MM.1S (cell line): ENCODE measurements at regions not wholly inside any gene's neighbourhood (a gene's known extent, or its start where the extent isn't known, plus 50 kb on each side); places are given as distances from the start of the nearest gene placed in this dataset.
"Not testable (repeated sequence)": the region's sequence is repeated elsewhere in the genome, so short reads cannot be mapped to it uniquely, and the experiment has no call there.

Source experiments
- EZH2 ChIP-seq: fragments of 300-600 bp; sonication (generic); optimal IDR thresholded peaks from 2 replicates; pipeline ENCODE3; 2017; ENCODE audit warnings: low read depth, mild to moderate bottlenecking, antibody characterized with exemption, low read length, mixed read lengths
- TF ChIP-seq, protein P1 (sequence below): fragments of 300-600 bp; sonication (generic); IDR thresholded peaks from 2 replicates; pipeline ENCODE4 v1.5.1; 2016; ENCODE audit warnings: antibody characterized with exemption, low read length, mixed read lengths

DNA sequence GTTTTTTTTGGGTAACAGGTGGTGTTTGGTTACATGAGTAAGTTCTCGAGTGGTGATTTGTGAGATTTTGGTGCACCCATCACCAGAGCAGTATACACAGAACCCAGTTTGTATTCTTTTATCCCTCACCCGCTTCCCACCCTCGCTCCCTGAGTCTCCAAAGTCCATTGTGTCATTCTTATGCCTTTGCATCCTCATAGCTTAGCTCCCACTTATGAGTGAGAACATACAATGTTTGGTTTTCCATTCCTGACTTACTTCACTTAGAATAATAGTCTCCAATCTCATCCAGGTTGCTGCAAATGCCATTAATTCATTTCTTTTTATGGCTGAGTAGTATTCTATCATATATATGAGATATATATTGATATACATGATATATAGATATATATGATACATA is 211.9 kb downstream of the BCAS1 start:
- TF ChIP-seq, protein P1, sequence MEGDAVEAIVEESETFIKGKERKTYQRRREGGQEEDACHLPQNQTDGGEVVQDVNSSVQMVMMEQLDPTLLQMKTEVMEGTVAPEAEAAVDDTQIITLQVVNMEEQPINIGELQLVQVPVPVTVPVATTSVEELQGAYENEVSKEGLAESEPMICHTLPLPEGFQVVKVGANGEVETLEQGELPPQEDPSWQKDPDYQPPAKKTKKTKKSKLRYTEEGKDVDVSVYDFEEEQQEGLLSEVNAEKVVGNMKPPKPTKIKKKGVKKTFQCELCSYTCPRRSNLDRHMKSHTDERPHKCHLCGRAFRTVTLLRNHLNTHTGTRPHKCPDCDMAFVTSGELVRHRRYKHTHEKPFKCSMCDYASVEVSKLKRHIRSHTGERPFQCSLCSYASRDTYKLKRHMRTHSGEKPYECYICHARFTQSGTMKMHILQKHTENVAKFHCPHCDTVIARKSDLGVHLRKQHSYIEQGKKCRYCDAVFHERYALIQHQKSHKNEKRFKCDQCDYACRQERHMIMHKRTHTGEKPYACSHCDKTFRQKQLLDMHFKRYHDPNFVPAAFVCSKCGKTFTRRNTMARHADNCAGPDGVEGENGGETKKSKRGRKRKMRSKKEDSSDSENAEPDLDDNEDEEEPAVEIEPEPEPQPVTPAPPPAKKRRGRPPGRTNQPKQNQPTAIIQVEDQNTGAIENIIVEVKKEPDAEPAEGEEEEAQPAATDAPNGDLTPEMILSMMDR, result not testable (repeated sequence)
- not testable (repeated sequence) for TF ChIP-seq EZH2
